Retinal pigment epithelial cell (primary cell): ENCODE measurements at regions not wholly inside any gene's neighbourhood (a gene's known extent, or its start where the extent isn't known, plus 50 kb on each side); places are given as distances from the start of the nearest gene placed in this dataset.

Experiments
- DNase-seq: peaks from one replicate; pipeline ENCODE4 v3.0.0-alpha.2; 2010; ENCODE audit warnings: low read depth
- H3K4me3 ChIP-seq: 2 replicates; pipeline ENCODE4 v1.5.1; 2011; ENCODE audit warnings: mild to moderate bottlenecking, low read length, control low read depth, moderate library complexity
- TF ChIP-seq, protein P1 (sequence below): conservative IDR thresholded peaks from 2 replicates; pipeline ENCODE4 v1.5.1; 2011; ENCODE audit warnings: low read depth, low read length, control low read depth, inconsistent platforms

DNA sequence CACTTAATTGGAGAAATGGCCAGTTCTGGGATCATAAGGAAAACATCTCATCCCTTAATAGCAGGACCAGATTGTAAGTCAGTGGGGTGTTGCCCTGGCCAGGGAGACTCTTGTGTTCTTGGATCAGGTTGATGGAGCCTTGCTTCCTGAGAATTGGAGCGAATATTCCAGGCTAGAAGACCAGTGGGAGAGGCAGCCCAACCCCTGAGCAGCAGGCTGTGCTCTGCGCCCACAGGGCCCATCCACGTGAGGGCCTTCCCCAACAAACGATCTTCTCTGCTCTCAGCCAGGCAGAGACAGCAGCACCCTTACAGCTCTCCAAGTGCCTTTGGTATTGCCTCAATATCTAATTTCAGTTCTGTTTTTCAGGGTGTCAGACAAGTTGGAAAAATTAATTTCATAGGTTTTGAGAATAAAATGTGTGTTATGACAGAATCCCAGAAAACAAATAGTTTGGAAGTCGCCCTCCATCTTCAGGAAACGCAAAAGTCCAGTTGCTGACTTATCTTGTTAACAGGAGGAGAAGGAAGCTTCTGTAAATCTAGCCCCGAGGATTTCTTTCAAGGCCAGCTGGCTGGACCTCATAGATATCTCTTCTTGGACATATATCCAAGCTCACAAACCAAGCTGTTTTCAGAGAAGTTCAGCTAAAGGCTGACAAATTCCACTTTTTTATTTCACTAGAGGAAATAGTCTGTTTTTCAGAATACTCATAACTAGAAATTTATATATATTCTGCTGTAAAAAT lies 105.5 kb downstream of the COPS8 start:
- H3K4me3 ChIP-seq, result no peak overlapping the region
- TF ChIP-seq, protein P1, sequence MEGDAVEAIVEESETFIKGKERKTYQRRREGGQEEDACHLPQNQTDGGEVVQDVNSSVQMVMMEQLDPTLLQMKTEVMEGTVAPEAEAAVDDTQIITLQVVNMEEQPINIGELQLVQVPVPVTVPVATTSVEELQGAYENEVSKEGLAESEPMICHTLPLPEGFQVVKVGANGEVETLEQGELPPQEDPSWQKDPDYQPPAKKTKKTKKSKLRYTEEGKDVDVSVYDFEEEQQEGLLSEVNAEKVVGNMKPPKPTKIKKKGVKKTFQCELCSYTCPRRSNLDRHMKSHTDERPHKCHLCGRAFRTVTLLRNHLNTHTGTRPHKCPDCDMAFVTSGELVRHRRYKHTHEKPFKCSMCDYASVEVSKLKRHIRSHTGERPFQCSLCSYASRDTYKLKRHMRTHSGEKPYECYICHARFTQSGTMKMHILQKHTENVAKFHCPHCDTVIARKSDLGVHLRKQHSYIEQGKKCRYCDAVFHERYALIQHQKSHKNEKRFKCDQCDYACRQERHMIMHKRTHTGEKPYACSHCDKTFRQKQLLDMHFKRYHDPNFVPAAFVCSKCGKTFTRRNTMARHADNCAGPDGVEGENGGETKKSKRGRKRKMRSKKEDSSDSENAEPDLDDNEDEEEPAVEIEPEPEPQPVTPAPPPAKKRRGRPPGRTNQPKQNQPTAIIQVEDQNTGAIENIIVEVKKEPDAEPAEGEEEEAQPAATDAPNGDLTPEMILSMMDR, result no peak
- DNase-seq, result no peak

DNA sequence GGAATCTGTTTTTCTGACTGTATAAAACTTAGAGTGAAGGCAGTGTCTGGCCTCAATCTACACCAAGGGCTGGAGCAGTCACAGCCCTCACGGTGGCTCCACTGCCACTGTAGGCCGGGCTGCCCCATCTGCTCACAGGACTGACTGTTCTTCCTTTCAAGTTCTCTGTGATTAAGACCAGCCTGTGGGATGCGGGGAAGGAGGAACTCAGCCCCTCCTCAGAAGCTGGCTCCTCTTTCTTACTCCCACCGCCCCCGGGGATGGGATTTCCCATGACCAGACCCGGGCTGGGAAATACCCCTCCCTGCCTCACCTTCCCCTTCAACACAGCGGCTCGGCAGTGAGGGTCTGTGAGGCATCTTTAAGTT lies 106.0 kb downstream of the COPS8 start:
- no peak overlapping the region for H3K4me3 ChIP-seq
- TF ChIP-seq, protein P1, result no peak
- no peak for DNase-seq

DNA sequence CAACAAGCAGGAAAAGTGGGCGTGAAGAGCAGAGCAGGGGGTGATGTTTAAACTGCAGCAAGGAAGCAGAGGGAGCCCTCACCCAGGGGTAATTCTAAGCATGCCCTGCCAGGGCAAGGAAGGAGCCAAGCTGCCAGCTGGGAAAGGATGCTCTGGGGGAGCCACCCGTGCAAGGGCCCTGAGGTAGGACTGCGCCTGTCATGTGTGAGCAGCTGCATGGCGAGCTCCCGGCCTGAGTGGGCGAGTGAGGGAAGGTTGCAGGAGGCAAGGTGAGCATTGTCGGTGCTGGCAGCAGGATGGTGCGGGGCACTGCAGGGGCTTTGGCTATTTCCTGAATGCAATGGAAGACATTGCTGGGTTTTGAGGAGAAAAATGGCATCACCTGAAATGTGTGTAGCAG lies 107.2 kb downstream of the COPS8 start:
- no peak overlapping the region for H3K4me3 ChIP-seq
- TF ChIP-seq, protein P1, result no peak
- DNase-seq, result no peak

DNA sequence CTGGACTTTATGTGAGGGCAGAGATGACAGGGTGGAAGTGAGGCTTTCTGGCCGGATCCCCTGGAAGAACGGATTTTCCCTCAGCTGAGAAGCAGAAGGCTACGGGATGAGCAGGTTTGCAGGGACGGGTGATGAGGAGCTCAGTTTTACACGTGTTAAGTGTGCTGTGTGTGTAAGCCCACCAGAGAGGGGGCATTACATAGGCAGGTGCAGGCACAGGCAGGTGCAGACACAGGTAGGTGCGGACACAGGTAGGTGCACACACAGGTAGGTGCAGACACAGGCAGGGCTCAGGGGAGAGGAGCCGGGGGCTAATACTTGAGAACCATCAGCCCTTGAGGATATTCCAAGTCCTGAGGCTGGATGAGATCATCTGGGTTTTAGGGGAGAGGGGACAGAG lies 107.7 kb downstream of the COPS8 start:
- no peak for DNase-seq
- TF ChIP-seq, protein P1, result no peak

DNA sequence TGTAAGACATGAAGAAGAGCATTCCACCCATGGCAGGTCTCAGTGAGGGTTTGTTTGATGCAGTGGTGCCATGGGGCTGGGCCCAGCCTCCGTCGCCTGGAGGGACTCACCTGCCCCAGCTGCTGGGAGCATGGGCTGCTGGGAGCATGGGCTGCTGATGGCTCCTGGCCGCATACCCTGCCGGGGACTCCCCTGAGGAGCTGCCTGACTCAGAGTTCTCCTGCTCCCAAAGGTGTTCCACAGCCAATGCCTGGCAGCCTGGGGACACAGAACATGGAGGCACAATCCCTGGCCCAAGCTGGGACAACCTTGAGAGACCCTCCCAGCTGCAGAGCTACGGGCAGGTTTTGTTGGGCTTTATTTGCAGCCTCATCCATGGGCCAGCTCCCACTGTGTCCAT lies 108.4 kb downstream of the COPS8 start:
- TF ChIP-seq, protein P1, result no peak
- H3K4me3 ChIP-seq, result no peak overlapping the region
- DNase-seq, result no peak

More for the DNA sequence above, 107.7 kb downstream of the COPS8 start:
- no peak overlapping the region for H3K4me3 ChIP-seq

DNA sequence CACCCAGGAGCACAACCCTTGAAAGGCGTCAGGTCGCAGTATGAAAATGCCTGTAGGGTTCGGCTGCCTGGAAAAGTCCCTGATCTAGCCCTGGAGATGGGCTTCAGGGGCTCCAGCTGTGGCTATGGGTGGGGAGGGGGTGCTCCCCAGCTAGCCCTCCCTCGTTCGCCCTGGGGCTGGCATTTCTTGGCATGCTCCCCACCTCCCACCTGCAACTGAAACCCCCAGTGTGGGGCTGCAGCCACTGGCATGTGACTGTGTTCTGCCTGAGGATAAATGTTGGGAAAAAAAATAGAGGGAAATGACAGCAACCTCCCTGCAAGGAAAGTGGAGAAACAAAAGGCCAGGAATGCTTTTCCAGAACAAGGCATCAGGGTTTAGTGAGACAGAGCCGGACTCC lies 109.2 kb downstream of the COPS8 start:
- no peak for DNase-seq
- H3K4me3 ChIP-seq, result no peak overlapping the region
- TF ChIP-seq, protein P1, result no peak

DNA sequence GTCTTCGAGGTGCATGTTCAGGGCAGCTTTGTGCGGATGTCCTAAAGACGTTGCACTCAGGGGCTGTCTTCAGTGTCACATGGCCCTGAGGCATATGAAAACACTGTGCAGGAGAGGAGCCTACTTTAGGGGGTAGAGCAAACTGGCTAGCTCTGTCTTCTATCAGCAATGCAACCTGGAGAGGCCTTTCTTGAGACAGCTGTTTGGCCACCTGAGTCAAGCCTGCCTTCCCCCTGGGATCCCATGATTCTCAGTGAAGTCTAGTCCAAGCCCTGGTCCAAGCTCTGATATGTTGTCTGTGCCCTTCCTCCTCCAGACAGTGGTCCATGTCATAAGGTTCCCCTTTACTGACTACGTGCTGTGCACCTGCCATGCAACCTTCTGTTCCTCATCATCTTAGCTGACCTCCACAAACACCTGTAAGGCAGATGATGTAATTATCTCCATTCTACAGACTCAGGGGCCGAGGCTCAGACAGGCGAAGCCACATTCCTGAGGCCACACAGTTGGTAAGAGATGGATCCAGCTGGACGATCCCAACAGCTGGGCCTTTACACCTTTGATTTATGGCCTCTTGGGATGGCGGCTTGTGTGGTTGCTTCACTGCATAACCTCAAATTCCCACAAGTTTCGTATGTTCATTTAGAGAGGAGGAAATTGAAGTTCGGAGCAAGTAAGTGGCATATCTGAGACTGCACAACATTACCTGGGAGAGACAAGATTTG lies 109.9 kb downstream of the COPS8 start:
- TF ChIP-seq, protein P1, result no peak
- no peak overlapping the region for H3K4me3 ChIP-seq
- no peak for DNase-seq
